Fibroblast of pulmonary artery (primary cell): ENCODE measurements at regions not wholly inside any gene's neighbourhood (a gene's known extent, or its start where the extent isn't known, plus 50 kb on each side); places are given as distances from the start of the nearest gene placed in this dataset.

Experiments
- DNase-seq: peaks from one replicate; pipeline ENCODE4 v3.0.0-alpha.2; 2010; ENCODE audit warnings: low read depth
- H3K4me3 ChIP-seq: replicated peaks from 2 replicates; pipeline ENCODE4 v1.5.1; 2011; ENCODE audit warnings: low read depth, mild to moderate bottlenecking, control low read depth, low read length, moderate library complexity
- CTCF ChIP-seq: IDR thresholded peaks from 2 replicates; pipeline ENCODE4 v1.5.1; 2011; ENCODE audit warnings: mild to moderate bottlenecking, control low read depth, low read length, inconsistent platforms; ENCODE audit errors: missing control alignments

GRCh38 chr5:166865206-166865605 is 1426.2 kb upstream of the WWC1 start:
- no peak overlapping the region for H3K4me3 ChIP-seq

GRCh38 chr5:166880456-166880855 is 1411.0 kb upstream of the WWC1 start:
- no peak for TF ChIP-seq CTCF
- H3K4me3 ChIP-seq = no peak overlapping the region
- no peak for DNase-seq

More at GRCh38 chr5:166865206-166865605, 1426.2 kb upstream of the WWC1 start:
- no peak for TF ChIP-seq CTCF
- DNase-seq = no peak

- no peak for TF ChIP-seq CTCF
- DNase-seq = no peak
- no peak overlapping the region for H3K4me3 ChIP-seq
Measured at GRCh38 chr5:166881802-166882201, 1409.6 kb upstream of the WWC1 start.

- TF ChIP-seq CTCF = no peak
- peak; percentile 5 for DNase-seq
- no peak overlapping the region for H3K4me3 ChIP-seq
Measured at GRCh38 chr5:166883016-166883415, 1408.4 kb upstream of the WWC1 start.

GRCh38 chr5:166898166-166898565 is 1393.3 kb upstream of the WWC1 start:
- no peak for TF ChIP-seq CTCF
- H3K4me3 ChIP-seq = no peak overlapping the region
- no peak for DNase-seq

- no peak overlapping the region for H3K4me3 ChIP-seq
- no peak for TF ChIP-seq CTCF
- DNase-seq = no peak
Measured at GRCh38 chr5:166899343-166899742, 1392.1 kb upstream of the WWC1 start.

- no peak for TF ChIP-seq CTCF
- DNase-seq = no peak
- H3K4me3 ChIP-seq = no peak overlapping the region
Measured at GRCh38 chr5:166904571-166904970, 1386.9 kb upstream of the WWC1 start.
